ENCODE measurements at regions not wholly inside any gene's neighbourhood (a gene's known extent, or its start where the extent isn't known, plus 50 kb on each side); places are given as distances from the start of the nearest gene placed in this dataset.

DNA sequence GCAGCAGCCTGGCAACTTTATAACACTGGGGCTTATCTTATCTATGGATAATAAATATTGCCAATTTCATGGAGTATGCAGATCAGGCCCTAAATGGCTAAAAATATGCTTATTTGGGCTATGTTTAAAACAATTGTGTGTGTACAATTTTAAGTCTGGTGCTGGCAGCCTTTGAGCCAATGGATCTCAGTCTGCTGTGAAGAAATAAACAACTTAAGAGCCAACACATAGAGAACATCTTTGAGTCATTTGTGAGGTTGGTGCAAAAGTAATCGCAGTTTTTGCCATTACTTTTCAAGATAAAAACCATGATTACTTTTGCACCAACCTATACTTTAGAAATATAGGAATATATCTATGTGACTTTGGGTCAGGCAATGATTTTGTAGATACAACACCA, 129.1 kb upstream of the CARMIL1 start:
- Histone ChIP-seq H3K9me3 (ENCODE audit: insufficient read depth, low read depth) (peaks cover 7% of the 10 kb centered on the region; the same call in 1 of the 2 replicates), H2AFZ (no peak overlapping the region), H3K79me2 (ENCODE audit: low read depth) (no peaks in the 10 kb centered on the region), H3K4me3 (no peak overlapping the region), H3F3A (ENCODE audit: insufficient read depth, low read depth) (no peaks in the 10 kb centered on the region), H3K36me3 (ENCODE audit: low read depth) (no peaks in the 10 kb centered on the region), H3K4me1 (replicated peaks; ENCODE audit: insufficient read depth) (no peaks in the 10 kb centered on the region), H3K27ac (no peak overlapping the region), H3K9me2 (ENCODE audit: insufficient read depth) (no peaks in the 10 kb centered on the region; the same call in 1 of the 2 replicates), H3K4me2 (no peak overlapping the region), H4K20me1 (ENCODE audit: insufficient read depth) (no peaks in the 10 kb centered on the region), H3K27me3 (ENCODE audit: insufficient read depth, low read depth) (no peaks in the 10 kb centered on the region)
- intact Hi-C loops (cut with micrococcal nuclease; ENCODE audit: unreplicated experiment): loop anchor here (10.0 kb wide), 1 partner anchor 65 kb away; no protein-coding TSS in a partner anchor
- BruUV-seq (replicated peaks): no TSS peak
- TF ChIP-seq EZH2 (IDR thresholded peaks at IDR 0.05; ENCODE audit: low read depth): no peak
- TF ChIP-seq, protein P1, sequence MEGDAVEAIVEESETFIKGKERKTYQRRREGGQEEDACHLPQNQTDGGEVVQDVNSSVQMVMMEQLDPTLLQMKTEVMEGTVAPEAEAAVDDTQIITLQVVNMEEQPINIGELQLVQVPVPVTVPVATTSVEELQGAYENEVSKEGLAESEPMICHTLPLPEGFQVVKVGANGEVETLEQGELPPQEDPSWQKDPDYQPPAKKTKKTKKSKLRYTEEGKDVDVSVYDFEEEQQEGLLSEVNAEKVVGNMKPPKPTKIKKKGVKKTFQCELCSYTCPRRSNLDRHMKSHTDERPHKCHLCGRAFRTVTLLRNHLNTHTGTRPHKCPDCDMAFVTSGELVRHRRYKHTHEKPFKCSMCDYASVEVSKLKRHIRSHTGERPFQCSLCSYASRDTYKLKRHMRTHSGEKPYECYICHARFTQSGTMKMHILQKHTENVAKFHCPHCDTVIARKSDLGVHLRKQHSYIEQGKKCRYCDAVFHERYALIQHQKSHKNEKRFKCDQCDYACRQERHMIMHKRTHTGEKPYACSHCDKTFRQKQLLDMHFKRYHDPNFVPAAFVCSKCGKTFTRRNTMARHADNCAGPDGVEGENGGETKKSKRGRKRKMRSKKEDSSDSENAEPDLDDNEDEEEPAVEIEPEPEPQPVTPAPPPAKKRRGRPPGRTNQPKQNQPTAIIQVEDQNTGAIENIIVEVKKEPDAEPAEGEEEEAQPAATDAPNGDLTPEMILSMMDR (conservative IDR thresholded peaks at IDR 0.05): no peak
- DNase-seq: no peak
- POLR2A ChIA-PET (ENCODE audit: unreplicated experiment): interaction anchor here (0.5 kb wide), 1 partner anchor 590 kb away, joined by 4 read pairs; no protein-coding TSS in a partner anchor
- CTCF ChIA-PET: no interaction called here

DNA sequence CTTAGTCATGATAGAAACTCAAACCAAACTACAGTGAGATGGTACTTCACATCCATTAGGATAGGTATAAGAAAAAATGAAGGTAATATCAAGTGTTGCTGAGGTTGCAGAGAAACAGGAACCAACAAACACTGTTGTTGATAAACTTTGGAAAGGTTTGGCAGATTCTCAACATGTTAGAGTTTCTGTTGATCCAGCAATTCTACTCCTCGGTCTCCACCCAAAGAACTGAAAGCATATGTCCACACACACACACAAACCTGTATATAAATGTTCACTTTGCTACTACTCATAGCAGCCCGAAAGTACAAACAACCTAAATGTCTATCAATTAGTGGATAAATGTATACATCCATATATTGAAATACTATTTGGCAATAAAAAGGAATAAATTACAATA, 128.3 kb upstream of the CARMIL1 start:
- no peaks in the 10 kb centered on the region; the same call in 1 of the 2 replicates for H3K9me2 ChIP-seq (ENCODE audit: insufficient read depth)
- H2AFZ ChIP-seq: no peak overlapping the region
- no peak overlapping the region for H3K4me3 ChIP-seq
- POLR2A ChIA-PET (ENCODE audit: unreplicated experiment): no interaction called here
- H3K4me2 ChIP-seq: no peak overlapping the region
- no peak for DNase-seq
- H3K36me3 ChIP-seq (ENCODE audit: low read depth): no peaks in the 10 kb centered on the region
- no peaks in the 10 kb centered on the region for H3K4me1 ChIP-seq (replicated peaks; ENCODE audit: insufficient read depth)
- H3K79me2 ChIP-seq (ENCODE audit: low read depth): no peaks in the 10 kb centered on the region
- intact Hi-C loops (cut with micrococcal nuclease; ENCODE audit: unreplicated experiment): loop anchor here (10.0 kb wide), 1 partner anchor 64 kb away; no protein-coding TSS in a partner anchor
- CTCF ChIA-PET: no interaction called here
- no TSS peak for BruUV-seq (replicated peaks)
- no peaks in the 10 kb centered on the region for H3K27me3 ChIP-seq (ENCODE audit: insufficient read depth, low read depth)
- H3K27ac ChIP-seq: no peak overlapping the region
- H3F3A ChIP-seq (ENCODE audit: insufficient read depth, low read depth): no peaks in the 10 kb centered on the region
- TF ChIP-seq, protein P1 (conservative IDR thresholded peaks at IDR 0.05): no peak
- TF ChIP-seq EZH2 (IDR thresholded peaks at IDR 0.05; ENCODE audit: low read depth): no peak
- H4K20me1 ChIP-seq (ENCODE audit: insufficient read depth): no peaks in the 10 kb centered on the region
- peaks cover 7% of the 10 kb centered on the region; the same call in 1 of the 2 replicates for H3K9me3 ChIP-seq (ENCODE audit: insufficient read depth, low read depth)

DNA sequence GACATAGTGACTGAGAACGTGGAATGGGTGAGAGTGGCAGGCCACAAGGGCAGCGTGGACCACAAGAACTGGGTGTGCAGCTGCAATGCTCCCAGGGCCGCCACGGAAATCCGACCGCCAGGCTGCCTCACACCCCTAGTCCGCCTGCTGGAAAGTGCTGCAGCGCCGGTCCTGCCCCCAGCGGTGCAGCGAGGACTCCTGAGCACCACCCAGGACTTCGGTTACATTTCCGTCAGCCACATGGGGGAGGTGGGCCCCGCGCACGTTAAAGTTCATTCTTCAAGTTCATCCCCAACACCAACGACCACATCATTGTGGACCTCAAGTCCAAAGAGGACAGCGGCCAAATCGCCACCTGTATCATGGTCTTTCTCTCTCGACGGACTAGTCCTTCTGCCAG, 126.1 kb upstream of the CARMIL1 start:
- CTCF ChIA-PET: no interaction called here

More for the DNA sequence above, 126.1 kb upstream of the CARMIL1 start:
- no peaks in the 10 kb centered on the region for H4K20me1 ChIP-seq (ENCODE audit: insufficient read depth)
- H3K4me1 ChIP-seq (replicated peaks; ENCODE audit: insufficient read depth): no peaks in the 10 kb centered on the region
- no peaks in the 10 kb centered on the region for H3F3A ChIP-seq (ENCODE audit: insufficient read depth, low read depth)
- BruUV-seq (replicated peaks): no TSS peak
- POLR2A ChIA-PET (ENCODE audit: unreplicated experiment): no interaction called here
- no peak overlapping the region for H3K27ac ChIP-seq
- no peaks in the 10 kb centered on the region for H3K36me3 ChIP-seq (ENCODE audit: low read depth)
- H3K79me2 ChIP-seq (ENCODE audit: low read depth): no peaks in the 10 kb centered on the region
- no peak overlapping the region for H2AFZ ChIP-seq
- no peak for DNase-seq
- no peaks in the 10 kb centered on the region for H3K27me3 ChIP-seq (ENCODE audit: insufficient read depth, low read depth)
- no peaks in the 10 kb centered on the region for H3K9me2 ChIP-seq (ENCODE audit: insufficient read depth)
- TF ChIP-seq, protein P1 (conservative IDR thresholded peaks at IDR 0.05): no peak
- TF ChIP-seq EZH2 (IDR thresholded peaks at IDR 0.05; ENCODE audit: low read depth): no peak
- H3K9me3 ChIP-seq (ENCODE audit: insufficient read depth, low read depth): peaks cover 17% of the 10 kb centered on the region; the same call in 1 of the 2 replicates
- no peak overlapping the region for H3K4me3 ChIP-seq
- no peak overlapping the region for H3K4me2 ChIP-seq
- intact Hi-C loops (cut with micrococcal nuclease; ENCODE audit: unreplicated experiment): loop anchor here (10.0 kb wide), 1 partner anchor 62 kb away; no protein-coding TSS in a partner anchor

Data from PC-9 (cell line).